ENCODE measurements at regions not wholly inside any gene's neighbourhood (a gene's known extent, or its start where the extent isn't known, plus 50 kb on each side); places are given as distances from the start of the nearest gene placed in this dataset.

DNA sequence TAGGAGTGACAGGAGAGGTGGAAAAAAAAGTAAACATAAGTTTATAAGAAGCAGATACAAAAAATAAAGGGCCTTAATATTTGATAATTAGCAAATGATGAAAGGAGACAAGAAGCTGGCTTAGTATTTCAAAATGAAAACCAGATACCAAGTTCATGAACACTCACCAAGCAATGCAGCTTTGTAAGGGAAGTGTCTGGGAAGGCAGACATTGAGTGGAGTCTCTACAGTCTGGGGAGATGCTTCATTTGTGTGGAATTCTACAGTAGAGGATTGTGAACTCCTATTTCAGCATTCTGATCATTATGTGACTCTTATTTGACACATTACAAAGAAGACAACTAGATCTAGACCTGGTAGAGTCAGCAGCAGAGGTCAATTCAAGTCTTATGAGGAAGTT is 1072.7 kb downstream of the DSC3 start:
- TF ChIP-seq, protein P1, sequence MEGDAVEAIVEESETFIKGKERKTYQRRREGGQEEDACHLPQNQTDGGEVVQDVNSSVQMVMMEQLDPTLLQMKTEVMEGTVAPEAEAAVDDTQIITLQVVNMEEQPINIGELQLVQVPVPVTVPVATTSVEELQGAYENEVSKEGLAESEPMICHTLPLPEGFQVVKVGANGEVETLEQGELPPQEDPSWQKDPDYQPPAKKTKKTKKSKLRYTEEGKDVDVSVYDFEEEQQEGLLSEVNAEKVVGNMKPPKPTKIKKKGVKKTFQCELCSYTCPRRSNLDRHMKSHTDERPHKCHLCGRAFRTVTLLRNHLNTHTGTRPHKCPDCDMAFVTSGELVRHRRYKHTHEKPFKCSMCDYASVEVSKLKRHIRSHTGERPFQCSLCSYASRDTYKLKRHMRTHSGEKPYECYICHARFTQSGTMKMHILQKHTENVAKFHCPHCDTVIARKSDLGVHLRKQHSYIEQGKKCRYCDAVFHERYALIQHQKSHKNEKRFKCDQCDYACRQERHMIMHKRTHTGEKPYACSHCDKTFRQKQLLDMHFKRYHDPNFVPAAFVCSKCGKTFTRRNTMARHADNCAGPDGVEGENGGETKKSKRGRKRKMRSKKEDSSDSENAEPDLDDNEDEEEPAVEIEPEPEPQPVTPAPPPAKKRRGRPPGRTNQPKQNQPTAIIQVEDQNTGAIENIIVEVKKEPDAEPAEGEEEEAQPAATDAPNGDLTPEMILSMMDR (conservative IDR thresholded peaks at IDR 0.05; ENCODE audit: low read length): no peak
- no peak for TF ChIP-seq EZH2phosphoT487 (IDR thresholded peaks at IDR 0.05; ENCODE audit: borderline replicate concordance)
